ENCODE measurements at regions not wholly inside any gene's neighbourhood (a gene's known extent, or its start where the extent isn't known, plus 50 kb on each side); places are given as distances from the start of the nearest gene placed in this dataset.
"Not testable (repeated sequence)": the region's sequence is repeated elsewhere in the genome, so short reads cannot be mapped to it uniquely, and the experiment has no call there.

- intact Hi-C loops (cut with DNase I), result no loop called here
- no peak for DNase-seq (ENCODE audit: extremely low spot score in 2 of 2)
- no peak overlapping the region for H3K27ac ChIP-seq
These were observed 50.7 kb upstream of the SYNDIG1 start for GRCh38 chr20:24418731-24419130.

DNA sequence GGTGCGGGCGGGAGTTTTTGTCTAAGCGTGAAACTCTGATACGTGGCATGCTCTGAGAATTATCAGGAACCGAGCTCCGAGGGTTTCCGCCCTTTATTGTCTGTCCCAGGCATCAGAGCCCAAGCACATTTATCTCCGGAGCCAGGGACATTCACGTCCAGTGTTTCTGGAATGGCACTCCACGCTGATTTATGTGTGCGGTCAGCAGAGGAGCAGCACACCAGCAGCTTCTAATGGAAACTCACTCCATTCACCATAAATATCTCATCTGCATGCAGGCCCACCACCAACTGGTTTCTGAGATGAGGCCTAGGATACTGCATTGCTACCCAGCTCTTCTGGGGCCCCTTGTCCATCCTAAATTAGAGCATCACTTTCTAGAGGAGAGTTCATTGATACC lies 51.9 kb upstream of the SYNDIG1 start:
- H3K36me3 ChIP-seq, result no peaks in the 10 kb centered on the region
- no peaks in the 10 kb centered on the region for H3K27me3 ChIP-seq
- TF ChIP-seq, protein P1, sequence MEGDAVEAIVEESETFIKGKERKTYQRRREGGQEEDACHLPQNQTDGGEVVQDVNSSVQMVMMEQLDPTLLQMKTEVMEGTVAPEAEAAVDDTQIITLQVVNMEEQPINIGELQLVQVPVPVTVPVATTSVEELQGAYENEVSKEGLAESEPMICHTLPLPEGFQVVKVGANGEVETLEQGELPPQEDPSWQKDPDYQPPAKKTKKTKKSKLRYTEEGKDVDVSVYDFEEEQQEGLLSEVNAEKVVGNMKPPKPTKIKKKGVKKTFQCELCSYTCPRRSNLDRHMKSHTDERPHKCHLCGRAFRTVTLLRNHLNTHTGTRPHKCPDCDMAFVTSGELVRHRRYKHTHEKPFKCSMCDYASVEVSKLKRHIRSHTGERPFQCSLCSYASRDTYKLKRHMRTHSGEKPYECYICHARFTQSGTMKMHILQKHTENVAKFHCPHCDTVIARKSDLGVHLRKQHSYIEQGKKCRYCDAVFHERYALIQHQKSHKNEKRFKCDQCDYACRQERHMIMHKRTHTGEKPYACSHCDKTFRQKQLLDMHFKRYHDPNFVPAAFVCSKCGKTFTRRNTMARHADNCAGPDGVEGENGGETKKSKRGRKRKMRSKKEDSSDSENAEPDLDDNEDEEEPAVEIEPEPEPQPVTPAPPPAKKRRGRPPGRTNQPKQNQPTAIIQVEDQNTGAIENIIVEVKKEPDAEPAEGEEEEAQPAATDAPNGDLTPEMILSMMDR (IDR thresholded peaks at IDR 0.05), result no peak
- no peak for TF ChIP-seq POLR2AphosphoS5 (IDR thresholded peaks at IDR 0.05; ENCODE audit: insufficient read depth in 1 of 2, low read depth in 1 of 2)
- TF ChIP-seq POLR2A (IDR thresholded peaks at IDR 0.05), result no peak
- DNase-seq (ENCODE audit: extremely low spot score in 2 of 2), result no peak
- intact Hi-C loops (cut with DNase I), result no loop called here
- H3K27ac ChIP-seq, result no peak overlapping the region
- H3K4me1 ChIP-seq, result no peaks in the 10 kb centered on the region
- H3K4me3 ChIP-seq, result no peak overlapping the region
- H3K9me3 ChIP-seq, result no peaks in the 10 kb centered on the region

More at GRCh38 chr20:24418731-24419130, 50.7 kb upstream of the SYNDIG1 start:
- no peak overlapping the region for H3K4me3 ChIP-seq
- no peaks in the 10 kb centered on the region for H3K4me1 ChIP-seq
- H3K9me3 ChIP-seq, result no peaks in the 10 kb centered on the region
- H3K27me3 ChIP-seq, result no peaks in the 10 kb centered on the region
- no peak for TF ChIP-seq POLR2A (IDR thresholded peaks at IDR 0.05)
- TF ChIP-seq, protein P1 (IDR thresholded peaks at IDR 0.05), result no peak
- no peak for TF ChIP-seq POLR2AphosphoS5 (IDR thresholded peaks at IDR 0.05; ENCODE audit: insufficient read depth in 1 of 2, low read depth in 1 of 2)
- H3K36me3 ChIP-seq, result no peaks in the 10 kb centered on the region

GRCh38 chr20:24415444-24415843 lies 54.0 kb upstream of the SYNDIG1 start:
- H3K27ac ChIP-seq; H3K27me3 ChIP-seq; intact Hi-C loops (cut with DNase I); H3K4me1 ChIP-seq; DNase-seq (ENCODE audit: extremely low spot score in 2 of 2); H3K36me3 ChIP-seq; H3K9me3 ChIP-seq; H3K4me3 ChIP-seq: not testable (repeated sequence)

- H3K9me3 ChIP-seq, result no peaks in the 10 kb centered on the region
- intact Hi-C loops (cut with DNase I), result no loop called here
- no peaks in the 10 kb centered on the region for H3K36me3 ChIP-seq
- H3K27ac ChIP-seq, result no peak overlapping the region
- TF ChIP-seq, protein P1 (IDR thresholded peaks at IDR 0.05), result no peak
- TF ChIP-seq POLR2A (IDR thresholded peaks at IDR 0.05), result no peak
- no peak for TF ChIP-seq POLR2AphosphoS5 (IDR thresholded peaks at IDR 0.05; ENCODE audit: insufficient read depth in 1 of 2, low read depth in 1 of 2)
- no peak overlapping the region for H3K4me3 ChIP-seq
- no peaks in the 10 kb centered on the region for H3K4me1 ChIP-seq
- no peak for DNase-seq (ENCODE audit: extremely low spot score in 2 of 2)
- H3K27me3 ChIP-seq, result no peaks in the 10 kb centered on the region
These were observed 57.6 kb upstream of the SYNDIG1 start for GRCh38 chr20:24411834-24412216.

GRCh38 chr20:24411003-24411833 lies 58.2 kb upstream of the SYNDIG1 start:
- Histone ChIP-seq H3K4me1 (no peaks in the 10 kb centered on the region), H3K36me3 (no peaks in the 10 kb centered on the region), H3K27me3 (no peaks in the 10 kb centered on the region), H3K9me3 (no peaks in the 10 kb centered on the region), H3K27ac (no peak overlapping the region), H3K4me3 (no peak overlapping the region)
- TF ChIP-seq POLR2AphosphoS5 (IDR thresholded peaks at IDR 0.05; ENCODE audit: insufficient read depth in 1 of 2, low read depth in 1 of 2) (no peak), POLR2A (IDR thresholded peaks at IDR 0.05) (no peak)
- TF ChIP-seq, protein P1 (IDR thresholded peaks at IDR 0.05), result no peak
- DNase-seq (ENCODE audit: extremely low spot score in 2 of 2), result no peak
- intact Hi-C loops (cut with DNase I), result no loop called here

Data from vagina (tissue), 2 donors.